ENCODE measurements at regions not wholly inside any gene's neighbourhood (a gene's known extent, or its start where the extent isn't known, plus 50 kb on each side); places are given as distances from the start of the nearest gene placed in this dataset.

- no peak for TF ChIP-seq GATA2 (IDR thresholded peaks at IDR 0.05; ENCODE audit: low read depth, low read length)
- TF ChIP-seq GATA3 (IDR thresholded peaks at IDR 0.05; ENCODE audit: low read depth, low read length), result no peak
These were observed 219.3 kb downstream of the RMST start for GRCh38 chr12:97681612-97682504.

Data from SH-SY5Y (cell line).